Transverse colon (tissue), 4 donors: ENCODE measurements at regions not wholly inside any gene's neighbourhood (a gene's known extent, or its start where the extent isn't known, plus 50 kb on each side); places are given as distances from the start of the nearest gene placed in this dataset.

Experiments
- DNase-seq: peaks from one replicate; pipeline ENCODE4 v3.0.0-alpha.2; 2019
- H3K27ac ChIP-seq, 4 donors: fragments of 200-600 bp; sonication (generic); 2 replicates each; pipeline ENCODE4 v1.5.1; 2016 to 2018; ENCODE audit warnings: inconsistent platforms in 4 of 4
- H3K27me3 ChIP-seq: fragments of 200-600 bp; sonication (generic); 2 replicates; pipeline ENCODE4 v1.5.1; 2017; ENCODE audit warnings: inconsistent platforms
- H3K36me3 ChIP-seq, 4 donors: fragments of 200-600 bp; sonication (generic); 2 replicates each; pipeline ENCODE4 v1.5.1; 2017 to 2019; ENCODE audit warnings: inconsistent platforms in 4 of 4
- H3K4me1 ChIP-seq, 4 donors: fragments of 200-600 bp; sonication (generic); 2 replicates each; pipeline ENCODE4 v1.5.1; 2017 to 2020; ENCODE audit warnings: inconsistent platforms in 4 of 4
- H3K4me3 ChIP-seq, 4 donors: fragments of 200-600 bp; sonication (generic); 1 replicate in 1 of 4; 2 replicates in 3 of 4; pipeline versions ENCODE4 v1.5.1 to v1.6.1; 2017 to 2019; ENCODE audit warnings: inconsistent platforms in 4 of 4
- H3K9me3 ChIP-seq, 2 donors: fragments of 200-600 bp; sonication (generic); 2 replicates each; pipeline ENCODE4 v1.5.1; 2017 to 2019; ENCODE audit warnings: inconsistent platforms in 2 of 2
- EP300 ChIP-seq: sonication (generic); formaldehyde crosslinking; IDR thresholded peaks from one replicate; pipeline ENCODE4 v1.6.1; 2017; ENCODE audit warnings: antibody characterized with exemption, low read depth
- POLR2A ChIP-seq: fragments of 450-650 bp; IDR thresholded peaks from one replicate; pipeline ENCODE4 v1.6.1; 2016; ENCODE audit warnings: antibody characterized with exemption, mild to moderate bottlenecking, moderate library complexity
- POLR2AphosphoS5 ChIP-seq, 3 donors: sonication (generic); formaldehyde crosslinking; IDR thresholded peaks; one replicate each; pipeline ENCODE4 v1.6.1; 2016; ENCODE audit warnings: antibody characterized with exemption in 3 of 3
- WGBS, 2 donors: methylation state at CpG; one replicate each; pipeline ENCODE4 v1.1.5; 2018; ENCODE audit warnings: low coverage in 1 of 2; 5-methylcytosine and 5-hydroxymethylcytosine counted together
- in situ Hi-C, 4 donors: fragments of 200-750 bp; cut with MboI; loops; one replicate each; pipeline versions ENCODE4 v1.15.0 to v1.15.1; 2017; ENCODE audit warnings: low sequenced_read_pairs in 3 of 4, low pct_ligation_motif_present in 1 of 4, low pct_unique_long_range_greater_than_20kb in 1 of 4
- intact Hi-C: fragments of 100-400 bp; cut with DNase I; formaldehyde crosslinking; loops from one replicate; pipeline ENCODE4 v1.15.1; 2023; ENCODE audit warnings: low total_unique reads
- TF ChIP-seq, protein P1 (sequence below), 5 experiments: fragments of 200-600 bp in 3 of 5; fragments of 450-650 bp in 2 of 5; sonication (generic) in 3 of 5; IDR thresholded peaks; 1 replicate in 2 of 5; 2 replicates in 3 of 5; pipeline ENCODE4 v1.5.1; 2016 to 2017; ENCODE audit warnings: antibody characterized with exemption in 5 of 5, inconsistent platforms in 3 of 5, mild to moderate bottlenecking in 2 of 5, moderate library complexity in 1 of 5

DNA sequence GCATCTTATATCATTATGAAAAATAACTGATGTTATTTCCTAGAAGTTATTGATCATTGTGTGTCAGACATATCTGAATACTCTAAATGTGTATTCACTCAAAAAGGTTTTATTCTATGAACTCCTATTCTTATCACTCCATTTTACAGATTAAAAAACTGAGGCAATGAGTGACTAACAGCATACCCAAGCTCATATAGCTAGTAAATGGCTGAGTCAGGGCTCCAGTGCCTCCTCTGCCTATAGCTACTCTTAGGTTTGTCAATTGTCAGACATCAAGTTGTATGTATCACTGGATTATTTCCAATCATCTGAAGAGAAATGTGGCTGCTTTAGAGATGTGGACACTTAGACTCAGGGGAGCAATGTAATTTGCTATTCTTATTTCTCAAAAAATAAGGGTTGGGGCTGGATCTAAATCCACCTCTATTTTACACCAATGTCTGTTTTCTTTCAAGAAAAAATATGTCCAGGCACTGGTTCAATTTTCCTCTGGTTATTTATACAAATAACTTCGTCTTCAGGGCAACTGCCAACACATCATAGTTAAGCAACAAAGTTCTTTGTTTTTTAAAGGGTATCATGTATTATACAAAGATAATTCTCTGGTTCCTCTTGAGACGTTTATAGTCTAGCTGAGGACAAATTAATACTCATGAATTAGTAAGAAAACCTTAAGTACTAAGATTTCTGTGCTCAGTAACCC, 328.9 kb upstream of the MAF start:
- Histone ChIP-seq H3K9me3 (no peaks in the 10 kb centered on the region), H3K27ac (peak overlapping the region in 2 of 4 donors; percentile 16 to 58), H3K36me3 (no peaks in the 10 kb centered on the region), H3K4me3 (no peak overlapping the region), H3K27me3 (no peaks in the 10 kb centered on the region), H3K4me1 (peaks cover 0 to 5% (median 2%) of the 10 kb centered on the region in 4 donors)
- no peak for DNase-seq
- 33 to 49% methylated on average over 2 of the region's 2 CpGs for WGBS, 2 donors
- intact Hi-C loops (no loop called here), in situ Hi-C loops (no loop called here)
- peak in 2 of 3 donors; percentile 56 to 66 for TF ChIP-seq POLR2AphosphoS5 (IDR thresholded peaks at IDR 0.05)
- TF ChIP-seq EP300: no peak

DNA sequence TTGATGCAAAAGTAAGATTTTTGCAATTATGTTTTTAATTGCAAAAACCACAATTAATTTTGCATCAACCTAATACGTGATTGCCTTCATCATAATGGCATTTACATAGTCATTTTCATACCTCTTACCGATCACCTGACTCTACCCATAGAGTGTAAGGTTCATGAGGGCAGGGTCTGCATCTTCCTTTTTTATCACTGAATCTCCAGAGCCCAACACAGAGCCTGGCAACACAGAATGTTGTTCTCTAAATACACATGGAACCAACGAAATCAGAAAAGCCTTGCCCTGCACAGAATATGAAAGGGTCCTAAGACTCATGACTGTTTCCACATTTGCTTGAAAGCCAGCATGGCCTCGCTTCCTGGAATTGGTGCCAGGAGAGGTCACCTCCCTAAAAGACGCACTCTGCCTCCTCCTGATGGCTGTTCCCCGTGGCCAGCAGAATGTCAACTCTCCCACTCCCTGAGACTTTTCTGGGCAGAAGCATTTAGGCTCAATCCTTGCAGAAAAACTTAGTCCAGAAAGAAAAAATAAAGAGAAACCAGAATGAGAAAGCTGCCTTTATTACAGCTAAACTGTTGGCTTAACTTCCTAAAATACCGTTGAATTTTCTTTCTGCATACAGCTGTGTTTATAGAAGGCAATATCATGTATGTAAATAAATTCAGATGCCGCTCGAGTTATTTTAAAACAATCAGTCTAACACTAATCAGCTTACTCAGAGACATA, 327.8 kb upstream of the MAF start:
- no peaks in the 10 kb centered on the region for H3K9me3 ChIP-seq
- WGBS, 2 donors: 43 to 50% methylated on average over 5 to 9 of the region's 9 CpGs
- H3K27me3 ChIP-seq: no peaks in the 10 kb centered on the region
- no peak overlapping the region for H3K4me3 ChIP-seq
- no peaks in the 10 kb centered on the region for H3K36me3 ChIP-seq
- TF ChIP-seq POLR2AphosphoS5 (IDR thresholded peaks at IDR 0.05): no peak
- TF ChIP-seq EP300: no peak
- no peak for TF ChIP-seq POLR2A
- TF ChIP-seq, protein P1, sequence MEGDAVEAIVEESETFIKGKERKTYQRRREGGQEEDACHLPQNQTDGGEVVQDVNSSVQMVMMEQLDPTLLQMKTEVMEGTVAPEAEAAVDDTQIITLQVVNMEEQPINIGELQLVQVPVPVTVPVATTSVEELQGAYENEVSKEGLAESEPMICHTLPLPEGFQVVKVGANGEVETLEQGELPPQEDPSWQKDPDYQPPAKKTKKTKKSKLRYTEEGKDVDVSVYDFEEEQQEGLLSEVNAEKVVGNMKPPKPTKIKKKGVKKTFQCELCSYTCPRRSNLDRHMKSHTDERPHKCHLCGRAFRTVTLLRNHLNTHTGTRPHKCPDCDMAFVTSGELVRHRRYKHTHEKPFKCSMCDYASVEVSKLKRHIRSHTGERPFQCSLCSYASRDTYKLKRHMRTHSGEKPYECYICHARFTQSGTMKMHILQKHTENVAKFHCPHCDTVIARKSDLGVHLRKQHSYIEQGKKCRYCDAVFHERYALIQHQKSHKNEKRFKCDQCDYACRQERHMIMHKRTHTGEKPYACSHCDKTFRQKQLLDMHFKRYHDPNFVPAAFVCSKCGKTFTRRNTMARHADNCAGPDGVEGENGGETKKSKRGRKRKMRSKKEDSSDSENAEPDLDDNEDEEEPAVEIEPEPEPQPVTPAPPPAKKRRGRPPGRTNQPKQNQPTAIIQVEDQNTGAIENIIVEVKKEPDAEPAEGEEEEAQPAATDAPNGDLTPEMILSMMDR (IDR thresholded peaks at IDR 0.05): no peak
- in situ Hi-C loops: no loop called here
- H3K4me1 ChIP-seq: peaks cover 0 to 5% (median 2%) of the 10 kb centered on the region in 4 donors
- intact Hi-C loops: no loop called here
- peak overlapping the region in 1 of 4 donors; percentile 31 for H3K27ac ChIP-seq
- DNase-seq: peak; percentile 9

DNA sequence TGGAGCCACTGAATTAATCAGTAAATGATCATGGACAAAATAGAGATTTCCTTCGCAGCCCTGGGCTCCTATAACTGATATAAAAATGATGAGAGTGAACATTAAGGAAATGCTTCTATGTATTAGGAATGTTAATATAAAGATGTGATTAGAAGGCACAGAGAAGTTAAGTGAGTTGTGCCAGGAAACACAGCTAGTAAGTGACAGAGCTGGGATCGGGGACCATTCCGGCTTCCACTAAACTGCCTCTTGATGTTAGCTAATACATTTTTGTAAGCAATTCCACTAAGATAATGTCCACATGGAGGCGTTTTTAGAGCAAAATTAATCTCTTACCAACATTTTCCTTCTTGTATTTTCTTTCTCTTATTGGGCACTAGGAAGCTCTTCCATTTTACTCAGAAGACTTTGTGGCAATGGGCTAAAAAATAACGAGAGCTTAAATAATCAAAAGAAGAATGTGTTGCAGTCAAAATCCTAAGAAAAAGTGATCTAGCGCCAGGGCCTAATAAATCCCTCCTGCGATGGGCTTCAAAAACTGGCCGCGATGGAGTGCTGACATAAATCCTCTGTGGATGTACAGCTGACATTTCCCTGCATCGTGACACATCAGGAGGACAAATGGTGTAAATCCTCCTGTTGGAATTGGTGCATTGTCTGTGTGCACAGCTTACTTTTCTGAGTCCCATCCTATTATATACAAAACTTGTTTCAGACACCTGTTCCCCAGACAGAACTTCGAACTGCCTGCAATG, 326.1 kb upstream of the MAF start:
- Histone ChIP-seq H3K27ac (no peak overlapping the region), H3K4me1 (peaks cover 0 to 5% (median 2%) of the 10 kb centered on the region in 4 donors), H3K4me3 (no peak overlapping the region), H3K9me3 (no peaks in the 10 kb centered on the region), H3K36me3 (no peaks in the 10 kb centered on the region), H3K27me3 (no peaks in the 10 kb centered on the region)
- intact Hi-C loops: no loop called here
- 86 to 89% methylated on average over 10 to 11 of the region's 11 CpGs for WGBS, 2 donors
- in situ Hi-C loops: no loop called here
- DNase-seq: no peak
- TF ChIP-seq POLR2A: no peak

DNA sequence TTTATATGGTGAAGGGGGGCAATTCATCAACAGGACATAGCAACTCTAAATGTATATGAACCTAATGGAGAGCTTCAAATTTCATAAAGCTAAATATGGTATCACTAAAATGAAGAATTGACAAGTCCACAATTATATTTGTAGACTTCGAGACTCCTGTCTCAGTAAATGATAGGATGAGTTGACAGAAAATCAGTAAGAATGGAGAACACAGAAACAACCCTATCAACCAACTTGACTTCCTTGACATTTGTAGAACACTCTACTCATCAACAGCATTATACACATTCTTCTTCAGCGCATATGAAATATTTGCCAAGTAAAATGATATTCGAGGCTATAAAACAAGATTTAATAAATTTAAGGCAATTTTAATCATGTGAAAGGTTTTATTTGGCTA, 322.9 kb upstream of the MAF start:
- no peaks in the 10 kb centered on the region for H3K4me1 ChIP-seq
- TF ChIP-seq POLR2A (no peak), POLR2AphosphoS5 (IDR thresholded peaks at IDR 0.05) (no peak)
- H3K27ac ChIP-seq: no peak overlapping the region
- H3K9me3 ChIP-seq: no peaks in the 10 kb centered on the region
- no peak for DNase-seq
- in situ Hi-C loops (no loop called here), intact Hi-C loops (no loop called here)
- WGBS, 2 donors: 84 to 89% methylated on average over 3 of the region's 3 CpGs
- no peaks in the 10 kb centered on the region for H3K36me3 ChIP-seq
- H3K4me3 ChIP-seq: no peak overlapping the region
- no peaks in the 10 kb centered on the region for H3K27me3 ChIP-seq

DNA sequence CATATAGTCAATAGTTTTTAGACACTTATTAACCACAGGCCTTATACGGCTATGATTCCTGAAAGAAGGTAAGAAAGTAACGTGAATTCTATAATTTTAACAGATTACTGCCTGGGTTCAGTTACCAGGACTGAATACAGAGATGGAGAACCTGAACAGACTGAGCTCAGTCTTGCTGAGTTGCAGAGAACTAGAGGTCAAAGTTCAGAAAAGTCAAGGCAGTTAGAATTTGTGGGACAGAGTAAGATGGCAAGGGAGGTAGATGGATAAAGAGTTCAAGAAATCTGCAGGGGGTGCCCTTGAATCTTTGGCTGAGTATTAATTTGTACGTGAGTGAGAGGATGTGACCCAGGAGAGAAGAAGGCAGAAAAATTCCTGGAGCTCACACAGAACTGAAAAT, 320.1 kb upstream of the MAF start:
- no peak for DNase-seq
- Histone ChIP-seq H3K27me3 (no peaks in the 10 kb centered on the region), H3K4me3 (no peak overlapping the region), H3K9me3 (no peaks in the 10 kb centered on the region), H3K36me3 (no peaks in the 10 kb centered on the region), H3K27ac (no peak overlapping the region), H3K4me1 (no peaks in the 10 kb centered on the region)
- intact Hi-C loops (no loop called here), in situ Hi-C loops (no loop called here)
- WGBS, 2 donors: 86 to 97% methylated on average over 2 to 3 of the region's 3 CpGs
- no peak for TF ChIP-seq POLR2A

DNA sequence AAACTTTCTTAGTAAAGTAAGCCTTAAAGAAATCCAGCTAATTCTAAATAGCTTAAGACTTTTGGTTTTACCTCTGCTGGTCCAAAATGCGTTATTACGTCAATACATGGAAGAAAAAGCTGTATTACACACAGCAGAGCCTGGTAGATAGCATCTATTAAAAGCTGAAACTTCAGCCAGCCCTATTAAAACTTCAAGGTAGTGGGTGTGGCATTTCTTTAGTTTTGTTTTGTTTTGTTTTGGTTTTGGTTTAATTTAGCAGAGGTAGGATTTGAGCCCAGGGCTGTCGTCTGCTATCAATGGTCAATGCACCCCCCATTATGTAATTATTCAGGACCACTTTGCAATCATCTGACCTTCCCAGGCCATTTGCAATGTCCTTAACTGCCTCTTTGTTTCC, 318.4 kb upstream of the MAF start:
- intact Hi-C loops (no loop called here), in situ Hi-C loops (no loop called here)
- Histone ChIP-seq H3K27ac (no peak overlapping the region), H3K36me3 (no peaks in the 10 kb centered on the region), H3K4me3 (no peak overlapping the region), H3K27me3 (no peaks in the 10 kb centered on the region), H3K4me1 (no peaks in the 10 kb centered on the region), H3K9me3 (no peaks in the 10 kb centered on the region)
- no peak for DNase-seq
- no peak for TF ChIP-seq POLR2AphosphoS5 (IDR thresholded peaks at IDR 0.05)
- no peak for TF ChIP-seq EP300
- TF ChIP-seq, protein P1 (IDR thresholded peaks at IDR 0.05): no peak
- TF ChIP-seq POLR2A: no peak
- 60 to 75% methylated on average over 3 of the region's 3 CpGs for WGBS, 2 donors
